ENCODE measurements at regions not wholly inside any gene's neighbourhood (a gene's known extent, or its start where the extent isn't known, plus 50 kb on each side); places are given as distances from the start of the nearest gene placed in this dataset.

DNA sequence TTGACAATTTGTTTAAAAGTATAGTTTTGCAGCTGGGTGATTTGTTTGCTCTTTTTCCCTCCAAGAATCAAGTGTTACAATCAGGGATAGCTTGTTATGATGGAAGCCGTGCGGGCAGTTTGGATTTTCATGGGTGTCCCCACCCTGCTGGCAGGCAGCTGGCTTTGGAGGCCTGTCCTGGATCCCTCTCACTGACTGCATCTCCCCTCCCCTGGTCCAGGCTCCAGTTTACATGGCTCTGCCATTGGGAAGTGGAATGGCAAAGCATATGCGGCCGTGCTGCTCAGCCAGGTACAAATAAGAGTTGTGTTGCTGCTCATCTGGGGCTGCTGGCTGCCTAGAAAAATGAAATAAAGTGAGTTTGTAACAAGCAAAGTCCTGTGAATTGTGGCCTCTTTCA, 76.0 kb downstream of the CXCL12 start:
- intact Hi-C loops (cut with DNase I; ENCODE audit: low total_unique reads), result no loop called here
- 42 to 68% methylated on average over 2 to 4 of the region's 4 CpGs for WGBS, 2 donors (ENCODE audit: low coverage in 1 of 2)
- in situ Hi-C loops (cut with MboI; ENCODE audit: low pct_ligation_motif_present in 1 of 4, low pct_unique_long_range_greater_than_20kb in 1 of 4, low sequenced_read_pairs in 3 of 4), result loop anchor here in 3 of 4 donors (25.0 kb wide), 2 partner anchors 553 to 622 kb away; no protein-coding TSS in a partner anchor

DNA sequence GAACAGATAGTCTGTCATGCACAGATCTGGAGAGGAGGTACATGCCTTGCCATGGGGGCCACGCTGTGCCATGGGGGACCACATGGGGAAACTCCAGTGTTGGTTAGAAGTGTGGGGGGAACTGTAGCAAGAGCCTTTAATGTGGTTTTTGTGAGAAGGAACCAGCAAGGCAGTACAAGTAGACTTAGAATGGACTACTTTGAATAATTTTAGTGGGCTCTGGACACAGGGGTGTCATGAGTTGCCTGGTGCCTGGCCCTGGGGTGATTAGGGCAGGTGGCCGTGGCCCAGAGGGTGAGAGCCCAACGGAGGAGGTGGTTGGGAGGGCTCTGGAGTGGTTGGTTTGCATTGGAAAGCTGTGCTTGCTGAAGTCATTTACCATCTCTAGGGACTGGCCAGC, 77.2 kb downstream of the CXCL12 start:
- Histone ChIP-seq H3K9me3 (no peaks in the 10 kb centered on the region), H3K36me3 (no peaks in the 10 kb centered on the region), H3K4me3 (no peak overlapping the region), H3K27ac (no peak overlapping the region), H3K27me3 (no peaks in the 10 kb centered on the region), H3K4me1 (peaks cover 4 to 10% (median 9%) of the 10 kb centered on the region in 4 donors)
- no peak for TF ChIP-seq EP300 (IDR thresholded peaks at IDR 0.05; ENCODE audit: low read depth)
- TF ChIP-seq POLR2A (IDR thresholded peaks at IDR 0.05), result no peak
- no peak for TF ChIP-seq POLR2AphosphoS5 (IDR thresholded peaks at IDR 0.05)
- no peak for TF ChIP-seq CTCF (IDR thresholded peaks at IDR 0.05)
- WGBS, 2 donors (ENCODE audit: low coverage in 1 of 2), result 50 to 84% methylated on average over 1 to 3 of the region's 3 CpGs
- intact Hi-C loops (cut with DNase I; ENCODE audit: low total_unique reads) (no loop called here), in situ Hi-C loops (cut with MboI; ENCODE audit: low pct_ligation_motif_present in 1 of 4, low pct_unique_long_range_greater_than_20kb in 1 of 4, low sequenced_read_pairs in 3 of 4) (loop anchor here in 3 of 4 donors (25.0 kb wide), 2 partner anchors 555 to 620 kb away; no protein-coding TSS in a partner anchor)
- DNase-seq, result no peak

More for the DNA sequence above, 76.0 kb downstream of the CXCL12 start:
- no peaks in the 10 kb centered on the region for H3K27me3 ChIP-seq
- no peak for DNase-seq
- H3K9me3 ChIP-seq, result no peaks in the 10 kb centered on the region
- H3K4me1 ChIP-seq, result peaks cover 4 to 10% (median 9%) of the 10 kb centered on the region in 4 donors
- peak overlapping the region in 1 of 4 donors; percentile 23 for H3K27ac ChIP-seq
- no peaks in the 10 kb centered on the region for H3K36me3 ChIP-seq
- no peak overlapping the region for H3K4me3 ChIP-seq
- TF ChIP-seq EP300 (IDR thresholded peaks at IDR 0.05; ENCODE audit: low read depth), result no peak
- no peak for TF ChIP-seq POLR2AphosphoS5 (IDR thresholded peaks at IDR 0.05)
- no peak for TF ChIP-seq CTCF (IDR thresholded peaks at IDR 0.05)
- TF ChIP-seq POLR2A (IDR thresholded peaks at IDR 0.05), result no peak

DNA sequence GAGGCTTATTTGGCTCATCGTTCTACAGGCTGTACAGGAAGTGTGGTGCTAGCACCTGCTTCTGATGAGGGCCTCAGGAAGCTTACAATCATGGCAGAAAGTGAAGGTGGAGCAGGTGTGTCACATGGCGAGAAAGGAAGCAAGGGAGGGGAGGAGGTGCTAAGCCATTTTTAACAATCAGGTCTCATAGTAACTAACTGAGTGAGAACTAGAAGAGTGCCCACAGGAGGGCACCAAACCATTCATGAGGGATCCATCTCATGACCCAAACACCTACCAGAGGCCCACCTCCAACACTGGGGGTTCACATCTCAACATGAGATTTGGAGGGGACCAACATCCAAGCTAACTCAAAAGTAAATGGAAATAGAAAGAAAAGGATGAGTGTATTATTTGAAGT, 78.1 kb downstream of the CXCL12 start:
- WGBS, 2 donors (ENCODE audit: low coverage in 1 of 2), result 69% methylated on average over 2 of the region's 2 CpGs; no CpG with 5 or more reads in 1 of the 2 donors
- Histone ChIP-seq H3K36me3 (no peaks in the 10 kb centered on the region), H3K9me3 (no peaks in the 10 kb centered on the region), H3K27me3 (no peaks in the 10 kb centered on the region), H3K4me3 (no peak overlapping the region), H3K4me1 (peaks cover 4 to 10% (median 9%) of the 10 kb centered on the region in 4 donors), H3K27ac (no peak overlapping the region)
- no peak for TF ChIP-seq EP300 (IDR thresholded peaks at IDR 0.05; ENCODE audit: low read depth)
- no peak for TF ChIP-seq POLR2AphosphoS5 (IDR thresholded peaks at IDR 0.05)
- TF ChIP-seq CTCF (IDR thresholded peaks at IDR 0.05), result peak in 2 of 5 experiments; percentile 4 to 13
- no peak for TF ChIP-seq POLR2A (IDR thresholded peaks at IDR 0.05)
- intact Hi-C loops (cut with DNase I; ENCODE audit: low total_unique reads), result no loop called here
- in situ Hi-C loops (cut with MboI; ENCODE audit: low pct_ligation_motif_present in 1 of 4, low pct_unique_long_range_greater_than_20kb in 1 of 4, low sequenced_read_pairs in 3 of 4), result loop anchor here in 3 of 4 donors (25.0 kb wide), 2 partner anchors 556 to 619 kb away; no protein-coding TSS in a partner anchor
- DNase-seq, result no peak

- Histone ChIP-seq H3K27ac (no peak overlapping the region), H3K27me3 (no peaks in the 10 kb centered on the region), H3K9me3 (no peaks in the 10 kb centered on the region), H3K36me3 (no peaks in the 10 kb centered on the region), H3K4me1 (peaks cover 4 to 8% (median 7%) of the 10 kb centered on the region in 4 donors), H3K4me3 (no peak overlapping the region)
- intact Hi-C loops (cut with DNase I; ENCODE audit: low total_unique reads), result no loop called here
- WGBS, 2 donors (ENCODE audit: low coverage in 1 of 2), result 60 to 61% methylated on average over 3 to 4 of the region's 4 CpGs
- no peak for DNase-seq
- in situ Hi-C loops (cut with MboI; ENCODE audit: low pct_ligation_motif_present in 1 of 4, low pct_unique_long_range_greater_than_20kb in 1 of 4, low sequenced_read_pairs in 3 of 4), result loop anchor here in 3 of 4 donors (25.0 kb wide), 2 partner anchors 556 to 619 kb away; no protein-coding TSS in a partner anchor
- no peak for TF ChIP-seq CTCF (IDR thresholded peaks at IDR 0.05)
- TF ChIP-seq POLR2AphosphoS5 (IDR thresholded peaks at IDR 0.05), result no peak
- TF ChIP-seq POLR2A (IDR thresholded peaks at IDR 0.05), result no peak
- TF ChIP-seq EP300 (IDR thresholded peaks at IDR 0.05; ENCODE audit: low read depth), result no peak
Observed at GRCh38 chr10:44306147-44306710, 78.7 kb downstream of the CXCL12 start.

All from transverse colon (tissue), 4 donors.